ENCODE measurements at regions not wholly inside any gene's neighbourhood (a gene's known extent, or its start where the extent isn't known, plus 50 kb on each side); places are given as distances from the start of the nearest gene placed in this dataset.

- no peak overlapping the region for H2AFZ ChIP-seq (ENCODE audit: low read depth, low read length, poor library complexity, severe bottlenecking)
- intact Hi-C loops (cut with micrococcal nuclease): no loop called here
- peaks cover 0 to 12% of the 10 kb centered on the region in 2 experiments; a peak in 2 of 4 replicates for H3K4me1 ChIP-seq (ENCODE audit: control insufficient read depth in 1 of 2, insufficient read depth in 2 of 2, low read length in 2 of 2)
- H3K9me3 ChIP-seq (ENCODE audit: control insufficient read depth in 1 of 2, insufficient read depth in 1 of 2, low read depth in 1 of 2, low read length in 2 of 2): no peaks in the 10 kb centered on the region
- BruUV-seq (replicated peaks): no TSS peak
- ChIA-PET CTCF (no interaction called here), POLR2A (no interaction called here), RAD21 (ENCODE audit: low non-redundant PET in 1 of 2, low total read pairs in 2 of 2, uncharacterized antibody in 2 of 2, unreplicated experiment in 2 of 2) (no interaction called here)
- TF ChIP-seq ATF3 (IDR thresholded peaks at IDR 0.05): no peak
- TF ChIP-seq MAX (IDR thresholded peaks at IDR 0.05): no peak
- no peak for TF ChIP-seq RAD21 (IDR thresholded peaks at IDR 0.05; ENCODE audit: low read depth)
- TF ChIP-seq ZBTB33 (IDR thresholded peaks at IDR 0.05; ENCODE audit: extremely low read depth, insufficient replicate concordance, low read length): no peak
- no peak for TF ChIP-seq TCF7L2 (IDR thresholded peaks at IDR 0.05; ENCODE audit: borderline replicate concordance, extremely low read depth, insufficient read depth, insufficient read length)
- TF ChIP-seq EGR1 (IDR thresholded peaks at IDR 0.05; ENCODE audit: low read depth): no peak
- no peak for TF ChIP-seq SP1 (IDR thresholded peaks at IDR 0.05; ENCODE audit: low read depth)
- TF ChIP-seq EZH2 (IDR thresholded peaks at IDR 0.05): no peak
- no peak for TF ChIP-seq ZNF274 (IDR thresholded peaks at IDR 0.05; ENCODE audit: low read depth, low read length)
- no peak for TF ChIP-seq ZFX (IDR thresholded peaks at IDR 0.05)
- no peaks in the 10 kb centered on the region for H3K36me3 ChIP-seq (ENCODE audit: control insufficient read depth in 1 of 2, insufficient read depth in 2 of 2, low read length in 2 of 2)
- DNase-seq (ENCODE audit: low read depth, low spot score) (no peak), ATAC-seq (no peak)
- no peaks in the 10 kb centered on the region for H3K79me2 ChIP-seq (ENCODE audit: insufficient read depth, low read length)
- H3K4me3 ChIP-seq (replicated peaks in 1 of 2; ENCODE audit: low read depth in 1 of 2, low read length in 2 of 2): no peak overlapping the region
- no peaks in the 10 kb centered on the region for H3K9me2 ChIP-seq (ENCODE audit: insufficient read depth)
- H3K9ac ChIP-seq (ENCODE audit: low read length): no peak overlapping the region
- H3K27ac ChIP-seq (ENCODE audit: low read depth, low read length): no peak overlapping the region
- no peak overlapping the region for H3K4me2 ChIP-seq (ENCODE audit: low read length)
- no peaks in the 10 kb centered on the region for H3K27me3 ChIP-seq (ENCODE audit: insufficient read depth, low read length)
- H4K20me1 ChIP-seq (ENCODE audit: insufficient read depth): no peaks in the 10 kb centered on the region
Observed at GRCh38 chr4:178671766-178672165, 1229.5 kb upstream of the AGA start.

All from HCT116 (cell line).